ENCODE measurements at regions not wholly inside any gene's neighbourhood (a gene's known extent, or its start where the extent isn't known, plus 50 kb on each side); places are given as distances from the start of the nearest gene placed in this dataset.

GRCh38 chr6:112549749-112550148, 202.6 kb downstream of the RFPL4B start:
- BruUV-seq (replicated peaks) = no TSS peak
- TF ChIP-seq POLR2AphosphoS5 (IDR thresholded peaks at IDR 0.05; ENCODE audit: low read depth, low read length) (no peak), CTCF (IDR thresholded peaks at IDR 0.05) (no peak), REST (IDR thresholded peaks at IDR 0.05; ENCODE audit: insufficient read depth in 1 of 2, low read depth in 2 of 2, low read length in 1 of 2) (no peak), SIN3A (IDR thresholded peaks at IDR 0.05; ENCODE audit: borderline replicate concordance, insufficient read depth, low read depth, low read length) (no peak), TCF7L2 (IDR thresholded peaks at IDR 0.05; ENCODE audit: low read depth, low read length) (no peak)
- no peak overlapping the region for H3K27ac ChIP-seq (ENCODE audit: low read length)
- ChIA-PET CTCF (no interaction called here), POLR2A (no interaction called here)
- ATAC-seq (no peak), DNase-seq (ENCODE audit: low read depth, low spot score) (no peak)
- H3K27me3 ChIP-seq (ENCODE audit: control insufficient read depth, insufficient read depth, low read length) = no peaks in the 10 kb centered on the region
- H3K36me3 ChIP-seq (ENCODE audit: control insufficient read depth, insufficient read depth, low read length) = no peaks in the 10 kb centered on the region
- no peaks in the 10 kb centered on the region for H3K9me3 ChIP-seq (ENCODE audit: control insufficient read depth, insufficient read depth, low read depth, low read length)
- H3K4me3 ChIP-seq (ENCODE audit: low read depth in 2 of 2, low read length in 2 of 2) = no peak overlapping the region
- in situ Hi-C loops (cut with HindIII; ENCODE audit: low pct_unique_long_range_greater_than_20kb, low sequenced_read_pairs) = no loop called here
- intact Hi-C loops (cut with micrococcal nuclease; ENCODE audit: unreplicated experiment) = no loop called here
- H3K4me1 ChIP-seq (ENCODE audit: control insufficient read depth, insufficient read depth, low read length) = no peaks in the 10 kb centered on the region

- no peak overlapping the region for H3K27ac ChIP-seq (ENCODE audit: low read length)
- no peak overlapping the region for H3K4me3 ChIP-seq (ENCODE audit: low read depth in 2 of 2, low read length in 2 of 2)
- no peak for ATAC-seq
- no peaks in the 10 kb centered on the region for H3K27me3 ChIP-seq (ENCODE audit: control insufficient read depth, insufficient read depth, low read length)
- no peaks in the 10 kb centered on the region for H3K36me3 ChIP-seq (ENCODE audit: control insufficient read depth, insufficient read depth, low read length)
- BruUV-seq (replicated peaks) = no TSS peak
- in situ Hi-C loops (cut with HindIII; ENCODE audit: low pct_unique_long_range_greater_than_20kb, low sequenced_read_pairs) = no loop called here
- H3K9me3 ChIP-seq (ENCODE audit: control insufficient read depth, insufficient read depth, low read depth, low read length) = no peaks in the 10 kb centered on the region
- H3K4me1 ChIP-seq (ENCODE audit: control insufficient read depth, insufficient read depth, low read length) = no peaks in the 10 kb centered on the region
- DNase-seq (ENCODE audit: low read depth, low spot score) = no peak
- no peak for TF ChIP-seq POLR2AphosphoS5 (IDR thresholded peaks at IDR 0.05; ENCODE audit: low read depth, low read length)
- TF ChIP-seq CTCF (IDR thresholded peaks at IDR 0.05) = no peak
- no peak for TF ChIP-seq SIN3A (IDR thresholded peaks at IDR 0.05; ENCODE audit: borderline replicate concordance, insufficient read depth, low read depth, low read length)
- no peak for TF ChIP-seq REST (IDR thresholded peaks at IDR 0.05; ENCODE audit: insufficient read depth in 1 of 2, low read depth in 2 of 2, low read length in 1 of 2)
- TF ChIP-seq TCF7L2 (IDR thresholded peaks at IDR 0.05; ENCODE audit: low read depth, low read length) = no peak
- ChIA-PET POLR2A (interaction anchor here (0.6 kb wide), 1 partner anchor 1742 kb away, joined by 8 read pairs; the partner anchor contains the start of gene CDK19), CTCF (no interaction called here)
- intact Hi-C loops (cut with micrococcal nuclease; ENCODE audit: unreplicated experiment) = no loop called here
Measured at GRCh38 chr6:112557435-112557834, 210.3 kb downstream of the RFPL4B start.
